ENCODE measurements at regions not wholly inside any gene's neighbourhood (a gene's known extent, or its start where the extent isn't known, plus 50 kb on each side); places are given as distances from the start of the nearest gene placed in this dataset.
"Not testable (repeated sequence)": the region's sequence is repeated elsewhere in the genome, so short reads cannot be mapped to it uniquely, and the experiment has no call there.

- TF ChIP-seq EZH2phosphoT487 (conservative IDR thresholded peaks at IDR 0.05; ENCODE audit: low read length) (no peak), CTCF (IDR thresholded peaks at IDR 0.05; ENCODE audit: insufficient read depth, low read length, poor library complexity, severe bottlenecking) (no peak)
- Histone ChIP-seq H4K20me1 (ENCODE audit: low read depth, low read length) (no peaks in the 10 kb centered on the region), H3K9me3 (ENCODE audit: insufficient read depth, low read length) (no peaks in the 10 kb centered on the region)
These were observed 1083.3 kb downstream of the NXPH1 start for GRCh38 chr7:9516662-9517061.

GRCh38 chr7:9523579-9523978, 1090.2 kb downstream of the NXPH1 start:
- Histone ChIP-seq H4K20me1 (ENCODE audit: low read depth, low read length) (no peaks in the 10 kb centered on the region), H3K9ac (ENCODE audit: low read length) (no peak overlapping the region), H3K9me3 (ENCODE audit: insufficient read depth, low read length) (no peaks in the 10 kb centered on the region), H3F3A (ENCODE audit: insufficient read depth) (no peaks in the 10 kb centered on the region), H3K36me3 (ENCODE audit: low read length) (no peaks in the 10 kb centered on the region), H2AFZ (ENCODE audit: low read depth, low read length, severe bottlenecking) (no peak overlapping the region), H3K4me3 (ENCODE audit: insufficient read depth, low read length, poor library complexity, severe bottlenecking) (no peak overlapping the region), H3K27ac (ENCODE audit: low read depth, low read length) (no peak overlapping the region), H3K27me3 (ENCODE audit: low read length) (no peaks in the 10 kb centered on the region), H3K9me2 (replicated peaks; ENCODE audit: insufficient read depth, low read length) (no peaks in the 10 kb centered on the region), H3K79me2 (ENCODE audit: insufficient read depth, low read length) (no peaks in the 10 kb centered on the region), H3K4me2 (ENCODE audit: low read depth, low read length, poor library complexity, severe bottlenecking) (no peak overlapping the region)
- TF ChIP-seq EZH2phosphoT487 (conservative IDR thresholded peaks at IDR 0.05; ENCODE audit: low read length) (no peak), CTCF (IDR thresholded peaks at IDR 0.05; ENCODE audit: insufficient read depth, low read length, poor library complexity, severe bottlenecking) (no peak)

More at GRCh38 chr7:9516662-9517061, 1083.3 kb downstream of the NXPH1 start:
- no peak overlapping the region for H3K4me3 ChIP-seq (ENCODE audit: insufficient read depth, low read length, poor library complexity, severe bottlenecking)
- H3K4me2 ChIP-seq (ENCODE audit: low read depth, low read length, poor library complexity, severe bottlenecking) = no peak overlapping the region
- H3K9me2 ChIP-seq (replicated peaks; ENCODE audit: insufficient read depth, low read length) = no peaks in the 10 kb centered on the region
- no peak overlapping the region for H3K9ac ChIP-seq (ENCODE audit: low read length)
- H3K27me3 ChIP-seq (ENCODE audit: low read length) = no peaks in the 10 kb centered on the region
- H3K79me2 ChIP-seq (ENCODE audit: insufficient read depth, low read length) = no peaks in the 10 kb centered on the region
- H3K27ac ChIP-seq (ENCODE audit: low read depth, low read length) = no peak overlapping the region
- H3F3A ChIP-seq (ENCODE audit: insufficient read depth) = no peaks in the 10 kb centered on the region
- H3K36me3 ChIP-seq (ENCODE audit: low read length) = no peaks in the 10 kb centered on the region
- H2AFZ ChIP-seq (ENCODE audit: low read depth, low read length, severe bottlenecking) = no peak overlapping the region

- not testable (repeated sequence) for H3K9ac ChIP-seq (ENCODE audit: low read length); H3K4me3 ChIP-seq (ENCODE audit: insufficient read depth, low read length, poor library complexity, severe bottlenecking); H3K79me2 ChIP-seq (ENCODE audit: insufficient read depth, low read length); H3K27ac ChIP-seq (ENCODE audit: low read depth, low read length); H3K4me2 ChIP-seq (ENCODE audit: low read depth, low read length, poor library complexity, severe bottlenecking); H3F3A ChIP-seq (ENCODE audit: insufficient read depth); H4K20me1 ChIP-seq (ENCODE audit: low read depth, low read length); H3K36me3 ChIP-seq (ENCODE audit: low read length); H3K27me3 ChIP-seq (ENCODE audit: low read length); H3K9me2 ChIP-seq (replicated peaks; ENCODE audit: insufficient read depth, low read length); H2AFZ ChIP-seq (ENCODE audit: low read depth, low read length, severe bottlenecking); H3K9me3 ChIP-seq (ENCODE audit: insufficient read depth, low read length)
These were observed 1119.0 kb downstream of the NXPH1 start for GRCh38 chr7:9552431-9552830.

- TF ChIP-seq CTCF (IDR thresholded peaks at IDR 0.05; ENCODE audit: insufficient read depth, low read length, poor library complexity, severe bottlenecking) (no peak), EZH2phosphoT487 (conservative IDR thresholded peaks at IDR 0.05; ENCODE audit: low read length) (no peak)
- no peaks in the 10 kb centered on the region for H4K20me1 ChIP-seq (ENCODE audit: low read depth, low read length)
- H3K9ac ChIP-seq (ENCODE audit: low read length) = no peak overlapping the region
- H3K27ac ChIP-seq (ENCODE audit: low read depth, low read length) = no peak overlapping the region
- no peaks in the 10 kb centered on the region for H3F3A ChIP-seq (ENCODE audit: insufficient read depth)
- H3K4me3 ChIP-seq (ENCODE audit: insufficient read depth, low read length, poor library complexity, severe bottlenecking) = no peak overlapping the region
- no peak overlapping the region for H2AFZ ChIP-seq (ENCODE audit: low read depth, low read length, severe bottlenecking)
- H3K27me3 ChIP-seq (ENCODE audit: low read length) = no peaks in the 10 kb centered on the region
- H3K4me2 ChIP-seq (ENCODE audit: low read depth, low read length, poor library complexity, severe bottlenecking) = no peak overlapping the region
- H3K79me2 ChIP-seq (ENCODE audit: insufficient read depth, low read length) = no peaks in the 10 kb centered on the region
- no peaks in the 10 kb centered on the region for H3K9me3 ChIP-seq (ENCODE audit: insufficient read depth, low read length)
- H3K36me3 ChIP-seq (ENCODE audit: low read length) = no peaks in the 10 kb centered on the region
- no peaks in the 10 kb centered on the region for H3K9me2 ChIP-seq (replicated peaks; ENCODE audit: insufficient read depth, low read length)
These were observed 1124.4 kb downstream of the NXPH1 start for GRCh38 chr7:9557853-9558252.
